Spinal cord (tissue), 9 donors: ENCODE measurements at regions not wholly inside any gene's neighbourhood (a gene's known extent, or its start where the extent isn't known, plus 50 kb on each side); places are given as distances from the start of the nearest gene placed in this dataset.

Experiments
- DNase-seq, 6 donors: peaks; one replicate each; pipeline versions ENCODE4 v3.0.0 to v3.0.0-alpha.2; 2013 to 2015; ENCODE audit warnings: low spot score in 6 of 6, low read depth in 4 of 6
- H3K27ac ChIP-seq: one replicate; pipeline ENCODE4 v1.5.1; 2013; ENCODE audit warnings: low read depth, low read length, control low read depth
- H3K27me3 ChIP-seq: one replicate; pipeline ENCODE4 v1.6.1; 2013; ENCODE audit warnings: low read length; ENCODE audit not compliant: control insufficient read depth, insufficient read depth
- H3K36me3 ChIP-seq: one replicate; pipeline ENCODE4 v1.6.1; 2013; ENCODE audit warnings: low read length; ENCODE audit not compliant: control insufficient read depth, insufficient read depth
- H3K4me1 ChIP-seq: one replicate; pipeline ENCODE4 v1.6.1; 2013; ENCODE audit warnings: low read length; ENCODE audit not compliant: control insufficient read depth, insufficient read depth
- H3K4me3 ChIP-seq: one replicate; pipeline ENCODE4 v1.5.1; 2013; ENCODE audit warnings: low read depth, low read length, control low read depth
- H3K9me3 ChIP-seq: one replicate; pipeline ENCODE4 v1.6.1; 2013; ENCODE audit warnings: low read length; ENCODE audit not compliant: control insufficient read depth, insufficient read depth
- WGBS: methylation state at CpG from one replicate; pipeline ENCODE4 v1.1.5; 2013; ENCODE audit warnings: missing lambda C conversion rate; ENCODE audit not compliant: insufficient coverage; 5-methylcytosine and 5-hydroxymethylcytosine counted together
- donor health status: healthy.

DNA sequence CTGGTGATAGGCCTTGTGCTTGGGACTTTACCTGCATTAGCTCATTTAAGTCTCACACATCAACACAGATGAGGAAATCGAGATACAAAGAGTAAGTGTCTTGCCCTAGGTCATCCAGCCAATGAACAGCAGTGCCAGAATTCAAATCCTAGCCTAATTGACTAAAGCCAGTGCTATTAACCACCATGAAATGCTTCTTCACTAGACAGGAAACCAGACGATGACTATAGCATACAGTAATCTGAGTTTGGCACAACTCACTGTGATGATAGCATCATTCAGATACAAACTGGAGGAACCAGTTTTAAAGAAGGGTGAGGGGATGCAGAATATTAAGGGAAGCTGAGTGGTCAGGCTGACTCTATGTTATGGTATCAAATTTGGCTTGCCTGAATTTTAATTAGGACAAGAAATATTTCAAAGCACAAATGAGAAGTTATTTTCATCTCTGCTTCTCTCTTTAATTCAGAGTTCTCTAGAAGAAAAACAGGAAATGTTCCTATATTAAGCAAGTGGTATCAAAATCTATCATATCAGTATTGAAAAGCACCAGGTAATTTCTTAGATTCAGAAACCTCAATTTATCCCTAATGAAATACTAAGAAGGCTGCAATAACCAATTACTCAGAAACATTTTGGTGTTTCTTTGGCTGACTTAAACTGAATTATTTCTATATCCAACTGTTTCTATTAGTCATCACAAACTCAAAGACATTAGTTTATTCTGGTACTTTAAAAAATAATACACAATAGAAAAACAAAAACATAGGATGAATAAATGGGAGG, 147.0 kb upstream of the RASA1 start:
- H3K9me3 ChIP-seq: no peaks in the 10 kb centered on the region
- no peaks in the 10 kb centered on the region for H3K36me3 ChIP-seq
- no peaks in the 10 kb centered on the region for H3K4me1 ChIP-seq
- H3K27ac ChIP-seq: no peak overlapping the region
- WGBS: no CpG with 5 or more reads among the region's 2 CpGs
- H3K4me3 ChIP-seq: no peak overlapping the region
- no peak for DNase-seq
- no peaks in the 10 kb centered on the region for H3K27me3 ChIP-seq

DNA sequence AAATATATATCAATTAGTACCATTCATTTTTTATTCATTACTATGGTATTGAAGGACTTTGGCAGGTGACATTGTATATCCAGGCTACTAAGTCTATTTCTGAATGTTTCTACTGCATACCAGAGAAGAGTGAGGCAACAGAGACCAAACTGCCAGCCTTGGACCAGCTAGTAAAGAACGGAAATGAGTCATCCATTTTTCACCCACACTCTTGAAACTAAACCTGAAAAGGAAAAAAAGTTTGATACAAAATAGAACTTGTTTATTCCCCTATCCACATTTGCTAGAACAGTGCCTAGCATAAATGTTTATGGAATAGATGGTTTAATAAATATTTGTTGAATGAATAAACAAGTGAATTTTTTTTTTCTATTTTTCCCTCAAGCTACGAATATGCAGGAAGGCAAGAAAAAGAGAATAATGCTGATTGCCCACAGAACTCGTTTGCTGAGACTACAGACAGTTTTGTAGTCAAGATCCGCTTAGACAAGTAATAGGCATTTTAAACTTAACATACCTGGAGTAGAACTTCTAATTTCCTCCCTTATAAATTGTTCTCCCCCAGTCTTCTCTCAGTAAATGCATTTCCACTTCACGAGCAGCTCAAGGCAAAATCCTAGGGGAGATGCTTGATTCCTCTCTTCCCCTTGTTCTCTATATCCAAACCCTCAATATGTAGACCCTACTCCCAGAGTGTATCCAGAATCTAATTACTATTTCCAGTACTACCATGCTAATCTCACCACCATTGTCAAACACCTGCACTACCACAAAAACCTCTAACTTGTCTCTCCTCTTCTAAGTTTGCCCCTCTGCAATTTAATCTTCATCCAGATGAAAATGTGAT, 146.2 kb upstream of the RASA1 start:
- Histone ChIP-seq H3K36me3 (no peaks in the 10 kb centered on the region), H3K27me3 (no peaks in the 10 kb centered on the region), H3K9me3 (no peaks in the 10 kb centered on the region), H3K27ac (no peak overlapping the region), H3K4me3 (no peak overlapping the region), H3K4me1 (no peaks in the 10 kb centered on the region)
- 95% methylated on average over 2 of the region's 5 CpGs for WGBS
- no peak for DNase-seq

DNA sequence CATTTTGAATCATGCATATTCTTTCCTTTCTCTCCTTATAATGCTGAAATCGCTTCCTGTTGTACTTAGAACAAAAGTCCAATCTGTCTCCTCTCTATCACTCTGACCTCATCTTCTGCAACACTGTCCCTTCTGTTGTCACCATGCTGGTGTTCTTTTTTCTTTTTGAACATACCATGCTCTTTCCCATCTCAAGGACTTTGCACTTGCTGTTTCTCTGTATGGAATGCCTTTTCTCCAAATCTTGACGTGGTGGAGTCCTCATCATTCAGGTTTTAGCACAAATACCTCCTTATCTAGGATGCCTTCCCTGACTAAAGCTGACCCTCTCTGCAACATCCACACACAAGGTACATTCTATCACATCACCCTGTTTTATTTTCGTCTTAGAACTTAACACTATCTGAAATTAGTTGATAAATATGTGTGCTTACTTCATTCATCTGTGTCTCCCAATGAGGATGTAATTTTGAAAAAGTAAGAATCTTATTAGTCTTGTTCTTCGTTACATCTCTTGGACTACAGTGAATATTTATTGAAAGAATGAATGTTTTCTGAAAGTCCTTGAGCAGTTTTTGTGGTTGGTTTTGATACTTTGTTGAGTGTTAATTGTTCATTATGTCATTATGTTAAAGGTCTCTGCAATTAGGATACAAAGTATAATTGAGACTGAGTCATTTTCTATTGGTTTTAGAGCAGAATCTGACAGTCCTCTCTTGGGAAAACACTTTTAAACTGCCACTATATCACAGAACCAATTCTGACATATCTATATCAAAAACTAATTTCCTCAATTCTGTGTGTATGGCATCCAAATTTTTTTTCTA, 145.3 kb upstream of the RASA1 start:
- H3K4me1 ChIP-seq: no peaks in the 10 kb centered on the region
- WGBS: 90% methylated on average over 2 of the region's 4 CpGs
- H3K27me3 ChIP-seq: no peaks in the 10 kb centered on the region
- DNase-seq: no peak
- H3K36me3 ChIP-seq: no peaks in the 10 kb centered on the region
- H3K27ac ChIP-seq: no peak overlapping the region
- no peaks in the 10 kb centered on the region for H3K9me3 ChIP-seq
- no peak overlapping the region for H3K4me3 ChIP-seq

DNA sequence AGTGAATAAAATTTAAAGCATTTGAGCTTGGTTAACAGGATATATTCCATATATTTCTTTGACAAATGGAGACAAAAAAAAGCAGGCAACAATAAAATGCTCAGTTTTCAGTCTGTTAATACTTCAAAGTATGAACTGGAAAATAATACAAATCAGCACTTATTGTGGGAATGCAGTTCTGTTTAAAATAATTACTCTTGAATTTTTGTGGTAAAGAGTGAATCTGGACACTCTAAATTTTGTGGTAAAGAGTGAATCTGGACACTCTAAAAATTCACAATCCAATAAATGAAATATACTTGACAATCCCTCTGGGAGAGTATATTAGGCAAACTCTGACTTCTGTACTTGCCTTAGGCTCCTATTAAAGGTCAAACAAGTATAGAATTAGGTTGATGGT, 141.9 kb upstream of the RASA1 start:
- no peaks in the 10 kb centered on the region for H3K27me3 ChIP-seq
- H3K27ac ChIP-seq: no peak overlapping the region
- no peak overlapping the region for H3K4me3 ChIP-seq
- no peaks in the 10 kb centered on the region for H3K4me1 ChIP-seq
- no peak for DNase-seq
- no peaks in the 10 kb centered on the region for H3K36me3 ChIP-seq
- H3K9me3 ChIP-seq: no peaks in the 10 kb centered on the region

DNA sequence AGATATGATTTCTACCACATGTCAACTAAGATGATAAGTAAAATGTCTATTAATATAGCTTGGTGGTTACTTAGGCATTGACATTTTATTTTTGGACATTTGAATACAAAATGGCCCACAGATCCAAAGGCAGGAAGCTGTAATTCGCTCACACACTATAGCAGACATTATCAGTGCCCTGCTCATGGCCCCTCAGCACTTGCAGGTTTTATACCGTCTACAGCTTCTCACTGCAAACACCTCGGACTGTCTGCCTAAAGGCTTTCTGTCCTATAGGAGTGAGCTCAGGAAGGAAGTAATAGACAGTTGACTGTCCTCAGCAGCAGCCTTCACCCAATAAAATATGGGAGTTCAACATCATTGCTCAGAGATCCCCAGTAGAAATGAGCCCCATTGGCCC, 140.8 kb upstream of the RASA1 start:
- Histone ChIP-seq H3K27ac (no peak overlapping the region), H3K4me3 (no peak overlapping the region), H3K36me3 (no peaks in the 10 kb centered on the region), H3K9me3 (no peaks in the 10 kb centered on the region), H3K4me1 (no peaks in the 10 kb centered on the region), H3K27me3 (no peaks in the 10 kb centered on the region)
- 100% methylated on average over 1 of the region's 3 CpGs for WGBS
- no peak for DNase-seq

DNA sequence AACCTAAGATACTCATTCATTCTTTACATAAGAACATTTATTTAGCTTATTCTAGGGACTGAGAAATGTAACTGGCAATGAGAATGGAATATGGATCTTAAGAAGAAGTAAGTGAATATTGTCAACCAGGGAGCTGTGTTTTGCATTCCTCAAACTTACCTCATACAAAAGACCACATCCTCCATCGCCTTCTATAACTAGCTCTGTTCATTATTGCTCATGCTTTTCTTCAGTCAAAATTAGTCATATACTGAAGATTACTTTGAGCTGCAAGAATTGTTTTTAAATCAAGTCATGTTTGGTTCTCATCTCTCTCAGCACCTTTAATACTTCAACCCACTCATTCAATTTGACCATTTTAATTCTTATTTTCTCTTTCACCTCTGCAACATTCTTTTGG, 140.3 kb upstream of the RASA1 start:
- H3K27me3 ChIP-seq: no peaks in the 10 kb centered on the region
- no peak for DNase-seq
- no peaks in the 10 kb centered on the region for H3K4me1 ChIP-seq
- no peak overlapping the region for H3K4me3 ChIP-seq
- H3K27ac ChIP-seq: no peak overlapping the region
- 100% methylated on average over 1 of the region's 1 CpG for WGBS
- H3K9me3 ChIP-seq: no peaks in the 10 kb centered on the region
- H3K36me3 ChIP-seq: no peaks in the 10 kb centered on the region

DNA sequence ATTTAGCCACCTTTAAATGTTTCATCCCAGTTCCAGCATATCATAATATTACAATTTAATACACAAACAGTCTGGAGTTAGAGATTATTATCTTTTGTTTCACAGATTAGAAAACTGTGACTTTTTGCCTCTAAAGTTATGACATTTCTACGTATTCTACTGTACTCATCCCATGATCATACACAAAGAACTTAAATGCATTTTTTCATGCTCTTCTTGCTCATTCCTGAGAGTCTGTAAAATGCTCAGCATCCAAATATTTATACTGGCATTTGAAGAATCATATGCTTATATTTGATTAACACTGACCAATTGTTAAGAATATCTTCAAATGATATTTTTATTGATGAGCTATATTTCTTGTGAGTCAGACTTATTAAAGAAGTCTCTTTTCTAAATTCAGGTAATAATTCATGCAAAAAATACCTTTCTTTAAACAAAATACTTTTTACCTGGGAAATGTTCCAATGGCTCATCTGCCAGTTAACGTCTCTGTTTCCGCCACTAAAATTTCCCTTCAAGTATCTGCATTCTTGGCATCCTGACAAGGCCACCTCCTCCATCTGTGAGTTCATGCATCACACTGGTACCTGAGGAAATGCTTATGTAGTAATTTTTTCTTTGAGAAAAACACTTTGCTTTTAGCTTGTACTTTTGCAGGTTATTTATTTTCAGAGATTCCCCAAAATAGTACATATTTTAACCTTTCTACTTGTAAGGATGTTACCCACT, 139.6 kb upstream of the RASA1 start:
- Histone ChIP-seq H3K27ac (no peak overlapping the region), H3K4me1 (no peaks in the 10 kb centered on the region), H3K4me3 (no peak overlapping the region), H3K9me3 (no peaks in the 10 kb centered on the region), H3K36me3 (no peaks in the 10 kb centered on the region), H3K27me3 (no peaks in the 10 kb centered on the region)
- WGBS: no CpG with 5 or more reads among the region's 3 CpGs
- DNase-seq: peak in 1 of 6 donors; percentile 10

DNA sequence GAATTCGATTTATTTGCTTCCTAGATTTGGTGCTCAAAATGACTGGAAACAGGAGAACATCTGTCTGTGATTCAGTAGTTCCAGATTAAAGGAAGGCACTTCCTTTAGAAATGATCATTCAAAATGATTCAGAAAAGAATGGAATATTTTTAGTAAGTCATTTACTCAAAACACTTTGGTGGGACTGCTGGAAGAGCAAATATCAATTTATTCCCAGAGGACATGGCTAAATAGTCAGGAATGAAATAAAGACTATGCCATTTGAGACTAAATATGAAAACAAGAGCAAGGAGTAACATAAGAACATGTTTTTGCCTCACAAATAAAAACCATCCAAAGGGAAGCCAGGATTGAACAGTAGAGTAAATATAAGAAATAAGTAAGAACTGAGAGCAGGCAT, 138.6 kb upstream of the RASA1 start:
- Histone ChIP-seq H3K9me3 (no peaks in the 10 kb centered on the region), H3K27me3 (no peaks in the 10 kb centered on the region), H3K27ac (no peak overlapping the region), H3K4me3 (no peak overlapping the region), H3K36me3 (no peaks in the 10 kb centered on the region), H3K4me1 (no peaks in the 10 kb centered on the region)
- WGBS: no CpG with 5 or more reads among the region's 1 CpG
- DNase-seq: no peak

DNA sequence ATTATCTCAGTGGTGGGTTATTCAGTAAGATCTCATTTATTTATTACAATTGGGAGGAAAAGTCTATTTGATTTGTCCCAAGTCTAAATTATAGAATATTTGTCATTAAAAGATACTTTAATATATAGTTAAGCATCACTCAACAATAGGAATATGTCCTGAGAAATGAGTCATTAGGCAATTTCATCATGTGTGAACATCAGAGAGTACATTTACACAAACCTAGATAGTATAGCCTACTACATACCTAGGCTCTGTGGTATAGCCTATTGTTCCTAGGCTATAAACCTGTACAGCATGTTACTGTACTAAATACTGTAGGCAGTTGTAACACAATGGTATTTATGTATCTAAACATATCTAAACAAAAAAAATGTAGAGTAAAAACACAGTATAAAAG, 135.0 kb upstream of the RASA1 start:
- H3K9me3 ChIP-seq: no peaks in the 10 kb centered on the region
- H3K4me3 ChIP-seq: no peak overlapping the region
- no peaks in the 10 kb centered on the region for H3K27me3 ChIP-seq
- no peak overlapping the region for H3K27ac ChIP-seq
- H3K36me3 ChIP-seq: no peaks in the 10 kb centered on the region
- DNase-seq: no peak
- H3K4me1 ChIP-seq: no peaks in the 10 kb centered on the region
